Activated T-cell treated with anti-CD3 and anti-CD28 coated beads, Interleukin-2, amount 50 U/mL, for 48 hours (primary cell): ENCODE measurements at regions not wholly inside any gene's neighbourhood (a gene's known extent, or its start where the extent isn't known, plus 50 kb on each side); places are given as distances from the start of the nearest gene placed in this dataset.

ENCODE experiments used
- DNase-seq, 2 experiments: peaks; one replicate each; pipeline ENCODE4 v3.0.0-alpha.2; 2020

DNA sequence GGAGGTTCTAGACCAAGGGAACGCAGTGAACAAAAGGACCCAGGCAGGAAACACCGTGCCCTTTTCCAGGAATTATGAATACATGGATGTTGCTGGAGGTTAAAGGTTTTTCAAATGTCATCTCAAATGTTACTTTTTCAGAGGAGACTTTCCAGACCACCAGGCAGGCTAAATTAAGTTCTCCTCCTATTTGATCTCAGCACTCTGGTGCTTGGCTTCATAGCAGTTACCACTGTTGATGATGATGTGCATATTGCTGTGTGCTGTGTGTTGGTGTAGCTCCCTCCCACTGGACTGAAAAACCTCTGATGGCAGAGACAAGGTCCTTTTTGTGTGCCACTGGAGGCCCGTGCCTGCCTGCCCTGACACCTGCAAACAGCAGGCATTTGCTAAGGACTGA is 137.3 kb upstream of the PTPRM start:
- no peak for DNase-seq

GRCh38 chr18:7436166-7436565 is 130.9 kb upstream of the PTPRM start:
- no peak for DNase-seq

- no peak for DNase-seq
These were observed 129.2 kb upstream of the PTPRM start for GRCh38 chr18:7437870-7438269.

- DNase-seq, result no peak
These were observed 128.5 kb upstream of the PTPRM start for GRCh38 chr18:7438646-7439045.

- DNase-seq, result no peak
These were observed 119.6 kb upstream of the PTPRM start for GRCh38 chr18:7447318-7448028.

- DNase-seq, result peak in 1 of 2 experiments; percentile 15
These were observed 114.8 kb upstream of the PTPRM start for GRCh38 chr18:7452331-7452730.

GRCh38 chr18:7454429-7454828 is 112.7 kb upstream of the PTPRM start:
- DNase-seq, result no peak

DNA sequence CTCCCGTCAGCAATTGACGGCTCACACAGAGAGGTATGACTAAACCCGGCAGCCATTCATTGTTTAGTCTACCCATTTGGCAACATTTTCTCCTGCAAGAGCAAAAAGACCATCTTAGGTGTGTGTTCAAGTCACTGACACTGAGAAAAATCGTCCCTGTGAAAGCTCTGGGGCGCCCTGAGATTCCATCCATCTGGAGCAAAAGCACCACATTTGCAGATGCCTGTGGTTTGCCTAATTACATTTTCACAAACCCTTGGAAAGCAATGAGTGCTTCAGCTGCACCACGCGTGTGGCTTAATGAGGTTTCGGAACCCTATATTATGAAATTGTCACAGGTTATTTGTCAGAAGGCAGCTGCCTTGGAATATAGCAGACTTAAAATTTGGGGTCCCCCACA is 110.7 kb upstream of the PTPRM start:
- DNase-seq, result no peak

- DNase-seq, result no peak
These were observed 109.9 kb upstream of the PTPRM start for GRCh38 chr18:7457262-7457661.

DNA sequence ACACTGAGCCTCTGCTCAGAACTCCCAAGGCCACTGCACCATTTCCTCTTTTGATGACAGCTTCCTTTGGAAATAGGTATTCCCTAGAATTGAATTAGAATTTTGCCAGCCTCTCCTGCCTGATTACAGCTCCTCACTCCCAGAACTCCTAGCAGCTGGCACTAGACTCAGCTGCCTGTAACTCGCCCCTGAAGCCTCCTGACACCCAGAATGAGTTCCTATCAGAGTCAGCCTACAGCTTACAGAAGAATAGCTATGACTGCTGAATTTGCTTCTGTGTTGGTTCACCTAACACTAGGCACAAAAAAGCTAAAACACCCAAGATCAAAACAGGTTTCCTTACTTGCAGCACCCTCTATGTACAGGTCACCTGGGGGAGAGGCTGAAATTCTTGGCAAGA is 108.2 kb upstream of the PTPRM start:
- DNase-seq, result no peak

GRCh38 chr18:7459851-7460770 is 107.0 kb upstream of the PTPRM start:
- DNase-seq, result no peak

DNA sequence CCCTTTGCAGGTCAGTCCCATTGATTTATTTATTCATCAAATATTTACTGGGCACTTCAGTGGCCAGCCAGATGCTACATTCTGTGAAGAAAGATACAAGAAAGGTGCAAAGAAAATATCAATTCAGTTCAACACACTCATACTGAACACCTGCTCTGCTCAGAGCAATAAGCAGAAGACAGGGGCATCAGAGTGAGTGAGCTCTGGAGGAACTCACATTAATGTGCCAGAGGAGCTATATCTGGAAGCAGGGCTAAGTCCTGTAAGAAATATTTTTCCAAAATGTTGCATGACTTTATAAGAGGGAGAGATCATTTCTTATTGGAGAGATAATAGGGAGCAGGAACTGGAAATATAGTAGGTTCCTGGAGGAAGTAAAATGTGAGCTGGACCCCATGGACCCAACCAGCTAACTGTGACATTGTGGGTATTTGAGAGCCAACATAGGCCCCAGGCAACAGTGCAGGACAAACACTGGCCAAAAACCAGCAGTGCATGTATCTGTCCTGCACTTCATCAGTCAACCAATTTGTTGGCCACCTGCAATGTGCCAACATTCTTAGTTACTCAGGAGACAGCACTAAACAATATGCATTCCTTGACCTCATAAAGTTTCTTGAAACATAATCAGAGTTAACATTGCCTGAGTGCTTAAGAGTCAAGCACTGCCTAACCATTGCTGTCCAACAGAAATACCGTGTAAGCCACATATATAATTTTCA is 102.7 kb upstream of the PTPRM start:
- DNase-seq, result no peak

- no peak for DNase-seq
These were observed 100.9 kb upstream of the PTPRM start for GRCh38 chr18:7466190-7466589.

DNA sequence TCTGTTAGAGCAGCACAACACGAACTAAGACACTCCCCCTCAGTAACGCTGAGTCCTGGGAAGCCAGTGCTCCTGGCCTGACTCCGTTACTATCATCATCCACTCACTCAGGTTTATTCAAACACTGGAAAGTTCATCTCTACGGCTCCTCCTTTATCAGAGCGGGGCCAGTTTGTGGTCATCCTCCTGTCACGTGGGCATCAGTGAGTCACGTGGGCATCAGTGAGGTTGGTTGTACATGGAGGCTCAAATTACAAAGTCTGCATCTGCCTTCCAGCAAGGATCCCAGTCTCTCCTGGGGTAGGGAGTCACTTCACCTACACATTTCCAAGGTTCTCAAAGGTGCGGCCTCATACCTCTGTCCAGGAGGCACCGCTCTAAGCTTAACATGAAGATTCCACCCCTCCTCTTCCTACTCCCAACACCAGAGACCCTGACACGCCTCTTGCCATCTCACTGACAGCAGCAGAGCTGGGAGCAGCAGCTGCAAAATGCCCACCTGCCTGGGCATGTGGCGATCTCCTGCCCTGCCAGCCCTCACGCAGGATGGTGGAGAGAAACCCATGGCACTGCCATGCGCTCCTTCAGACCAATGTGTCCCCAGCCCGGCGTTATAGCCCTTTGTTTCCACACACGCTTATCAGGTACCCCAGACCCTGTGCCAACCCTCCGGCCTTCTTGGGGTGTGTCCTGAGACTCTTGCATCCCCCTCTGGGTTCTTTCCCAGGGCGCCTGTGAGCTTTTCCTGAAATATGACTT is 99.2 kb upstream of the PTPRM start:
- DNase-seq, result no peak

DNA sequence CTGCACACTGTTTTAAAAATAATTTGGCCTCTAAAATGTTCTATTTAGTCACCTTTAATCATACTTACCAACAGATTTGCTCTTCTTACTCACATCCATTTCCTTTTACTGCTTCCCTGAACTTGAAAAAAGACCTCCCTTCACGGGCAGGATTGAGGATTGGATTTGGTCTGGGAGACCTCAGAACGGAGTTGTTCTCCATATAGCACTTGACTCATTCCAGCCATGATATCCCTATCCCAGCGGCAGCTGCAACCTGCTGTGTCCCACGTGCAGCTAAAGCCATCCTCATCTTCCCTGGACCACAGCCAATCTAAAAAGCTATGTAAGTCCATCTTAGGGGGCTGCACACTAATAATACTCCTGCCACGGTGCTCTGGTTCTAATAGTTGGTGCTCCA is 97.0 kb upstream of the PTPRM start:
- DNase-seq, result no peak

- DNase-seq, result no peak
These were observed 96.6 kb upstream of the PTPRM start for GRCh38 chr18:7470503-7470902.

- DNase-seq, result no peak
These were observed 90.7 kb upstream of the PTPRM start for GRCh38 chr18:7476386-7476785.

DNA sequence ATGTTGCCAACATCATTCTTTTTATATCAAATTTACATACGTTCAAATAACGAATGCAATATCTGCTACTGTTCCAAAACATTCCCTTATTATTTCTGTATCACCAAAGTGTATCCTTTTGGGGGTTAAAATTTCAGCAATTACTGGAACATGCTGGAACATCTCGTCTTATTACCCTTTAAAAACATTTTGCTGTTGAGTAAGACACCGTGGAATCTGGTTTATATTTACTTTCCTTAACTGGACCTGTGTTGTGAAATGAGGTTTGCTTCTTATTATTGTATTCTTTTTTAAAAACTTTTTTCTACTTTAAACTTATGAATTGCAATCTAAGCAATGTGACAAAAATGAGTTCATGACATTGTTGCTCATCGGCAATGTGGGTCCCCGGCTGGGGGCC is 87.4 kb upstream of the PTPRM start:
- no peak for DNase-seq

DNA sequence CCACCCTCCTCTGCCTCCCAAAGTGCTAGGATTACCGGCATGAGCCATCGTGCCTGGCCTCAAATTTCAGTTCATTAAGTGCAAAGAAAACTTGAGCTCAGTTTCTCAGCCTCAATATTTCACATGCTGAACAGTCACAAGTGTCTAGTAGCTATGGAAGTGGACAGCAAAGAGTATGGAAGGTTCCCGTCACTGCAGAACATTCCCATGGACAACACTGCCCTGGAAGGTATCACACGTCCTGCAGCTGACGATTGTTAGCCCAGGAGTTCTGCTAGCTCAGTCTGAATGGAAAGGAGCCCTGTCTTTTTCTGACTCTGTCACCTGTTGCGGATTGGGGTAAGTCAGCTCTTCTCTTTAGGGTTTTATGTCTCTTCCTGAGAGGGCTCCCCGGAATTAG is 86.2 kb upstream of the PTPRM start:
- DNase-seq, result no peak

GRCh38 chr18:7482342-7482741 is 84.8 kb upstream of the PTPRM start:
- no peak for DNase-seq

DNA sequence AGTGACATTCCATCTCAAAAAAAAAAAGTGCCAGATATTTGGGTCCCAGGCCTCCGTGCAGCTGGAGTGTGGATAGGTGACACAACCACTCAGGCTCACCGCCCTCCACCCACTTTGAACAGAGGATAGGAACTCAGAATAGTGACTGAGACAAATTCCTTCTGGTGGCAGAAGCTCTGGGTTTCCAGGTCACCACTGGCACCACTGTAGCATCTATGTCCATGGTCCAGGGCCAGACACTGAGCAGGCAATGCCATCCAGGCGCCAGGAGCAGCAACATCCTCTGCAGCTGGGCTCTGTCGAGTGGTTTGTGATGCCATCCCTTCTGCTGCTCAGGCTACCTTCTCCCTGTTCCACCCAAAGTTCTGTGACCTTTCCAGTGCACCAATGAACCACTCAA is 81.5 kb upstream of the PTPRM start:
- DNase-seq, result no peak

DNA sequence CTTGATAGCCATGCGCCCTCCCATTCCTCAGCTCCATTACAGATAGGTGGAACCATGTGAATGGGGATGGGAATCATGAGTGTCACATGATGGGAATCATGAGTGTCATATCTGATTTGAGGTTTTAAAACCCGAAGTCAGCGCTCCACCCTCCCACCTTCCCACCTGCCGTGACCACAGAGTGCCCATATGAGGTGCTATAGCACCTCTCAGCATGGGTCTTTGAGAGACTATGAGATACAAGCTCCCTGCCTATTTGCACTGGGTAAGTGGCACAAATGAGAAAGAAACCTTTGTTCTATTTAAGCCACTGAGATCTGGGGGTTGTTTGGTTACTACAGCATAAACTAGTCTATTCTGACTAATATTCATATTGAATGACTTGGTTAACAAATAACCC is 78.5 kb upstream of the PTPRM start:
- no peak for DNase-seq

DNA sequence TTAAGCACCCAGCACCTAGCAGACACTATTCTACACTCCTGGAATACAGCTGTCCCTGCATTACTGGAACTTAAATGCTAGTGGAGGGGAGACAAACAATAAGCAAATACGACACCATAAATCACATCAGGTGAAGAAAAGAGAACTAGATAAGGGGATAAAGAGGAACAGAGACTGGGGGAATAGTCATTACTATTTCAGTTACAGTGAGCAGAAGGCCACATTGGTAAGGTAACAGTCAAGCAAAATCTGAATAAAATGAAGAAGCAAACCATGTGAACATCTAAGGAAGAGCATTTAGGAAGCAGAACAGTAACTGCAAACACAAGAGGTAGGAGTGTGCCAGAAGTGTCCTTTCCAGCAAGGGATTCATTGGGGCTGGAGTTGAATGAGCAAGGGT is 77.0 kb upstream of the PTPRM start:
- no peak for DNase-seq
